Mononuclear cell (primary cell): ENCODE measurements at regions not wholly inside any gene's neighbourhood (a gene's known extent, or its start where the extent isn't known, plus 50 kb on each side); places are given as distances from the start of the nearest gene placed in this dataset.

Source experiments
- H3K27me3 ChIP-seq: 2 replicates; pipeline ENCODE4 v1.6.0; 2011; ENCODE audit warnings: low read length, control low read depth; ENCODE audit not compliant: insufficient read depth
- H3K4me1 ChIP-seq: 2 replicates; pipeline ENCODE4 v1.5.1; 2011; ENCODE audit warnings: mild to moderate bottlenecking, low read length, control low read depth; ENCODE audit not compliant: insufficient read depth
- H3K4me3 ChIP-seq: 2 replicates; pipeline ENCODE4 v1.5.1; 2011; ENCODE audit warnings: mild to moderate bottlenecking, low read length, moderate library complexity
- H3K9me3 ChIP-seq: 2 replicates; pipeline ENCODE4 v1.5.1; 2011; ENCODE audit warnings: low read depth, mild to moderate bottlenecking, control low read depth, low read length

DNA sequence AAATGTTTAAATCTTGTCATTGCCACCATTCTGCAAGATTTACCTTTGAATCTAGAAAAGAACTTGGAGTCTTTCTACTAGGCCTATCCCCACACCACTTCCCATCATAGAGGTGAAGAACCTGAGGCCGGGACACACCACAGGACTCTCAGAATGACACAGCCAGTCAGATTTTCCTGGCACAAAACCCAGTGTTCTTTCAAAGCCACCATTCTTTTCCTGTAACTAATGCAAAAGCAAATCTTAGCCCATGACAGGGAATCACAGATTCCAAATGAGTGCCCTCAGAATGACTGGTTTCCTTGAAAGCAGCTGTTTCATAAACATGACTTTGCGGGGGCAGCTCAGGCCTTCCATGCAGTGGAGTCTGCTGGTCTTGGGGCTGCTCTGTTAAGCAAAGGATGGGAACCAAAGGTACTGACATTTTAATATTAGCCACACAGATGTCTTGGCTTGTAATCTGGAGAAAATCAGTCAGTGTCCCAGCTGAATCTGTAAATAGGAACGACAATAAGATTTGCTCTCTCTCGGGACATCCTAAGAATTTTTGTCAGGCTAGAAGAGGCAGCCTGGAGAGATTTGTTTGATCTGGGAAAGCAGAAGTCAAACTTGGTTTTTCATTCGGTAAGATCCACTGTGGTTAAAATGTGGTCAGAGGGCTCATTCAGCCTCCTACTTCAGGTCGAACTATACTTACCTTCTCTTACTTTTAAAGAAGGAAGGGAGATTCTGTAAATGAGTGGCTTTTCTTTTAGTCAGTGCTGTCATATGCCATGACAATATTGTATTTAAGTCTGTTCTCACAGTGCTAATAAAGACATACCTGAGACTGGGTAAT lies 115.1 kb downstream of the PALM2AKAP2 start:
- no peak overlapping the region for H3K4me3 ChIP-seq
- H3K9me3 ChIP-seq: no peaks in the 10 kb centered on the region
- H3K4me1 ChIP-seq: no peaks in the 10 kb centered on the region
- no peaks in the 10 kb centered on the region for H3K27me3 ChIP-seq

DNA sequence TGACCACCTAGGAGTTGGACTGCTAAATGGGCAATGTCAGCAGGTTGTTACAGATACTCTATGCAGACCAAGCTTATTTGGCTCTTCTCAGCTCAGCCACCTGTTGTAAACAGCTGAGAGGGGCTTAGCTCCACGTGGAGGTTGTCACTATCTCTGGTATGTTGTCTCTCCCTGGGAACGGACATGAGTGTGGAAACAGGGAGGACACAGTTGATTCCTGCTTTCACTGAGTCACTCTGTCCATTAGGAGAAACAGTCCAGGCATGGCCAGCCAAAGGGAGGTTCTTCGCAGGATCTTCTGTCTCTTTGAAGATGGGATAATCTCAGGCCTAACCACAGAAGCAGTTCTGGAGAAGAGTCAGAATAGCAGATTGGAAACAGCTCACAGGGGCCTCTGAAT lies 121.2 kb downstream of the PALM2AKAP2 start:
- no peak overlapping the region for H3K4me3 ChIP-seq
- no peaks in the 10 kb centered on the region for H3K4me1 ChIP-seq
- H3K27me3 ChIP-seq: no peaks in the 10 kb centered on the region
- no peaks in the 10 kb centered on the region for H3K9me3 ChIP-seq

DNA sequence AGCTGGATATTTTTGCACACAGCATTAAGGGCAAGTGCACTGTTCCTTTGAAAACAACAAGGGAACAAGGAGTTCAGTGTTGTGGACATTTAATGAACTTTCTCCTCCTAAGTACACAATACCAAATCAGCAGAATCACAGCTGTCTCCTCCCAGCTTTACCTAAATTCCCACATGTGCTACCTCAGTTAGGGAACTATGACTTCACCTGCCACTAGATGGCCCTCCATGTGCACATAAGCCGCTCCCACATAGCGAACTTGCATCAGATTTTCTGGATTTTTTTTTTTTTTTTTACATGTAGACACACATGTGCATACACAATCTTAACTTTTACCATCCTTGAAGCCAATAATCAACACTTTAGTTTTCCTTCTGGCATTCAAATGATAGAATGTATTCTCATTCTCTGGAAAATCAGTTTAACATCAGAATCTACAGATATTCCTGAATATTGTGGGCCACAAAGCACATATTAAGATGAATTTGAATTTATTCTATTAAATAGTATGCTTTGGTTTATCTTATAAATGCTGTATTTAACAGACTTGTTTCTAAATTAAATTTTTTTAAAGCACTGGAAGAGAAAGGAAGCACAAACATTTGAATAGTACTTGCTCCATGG lies 123.6 kb downstream of the PALM2AKAP2 start:
- Histone ChIP-seq H3K9me3 (no peaks in the 10 kb centered on the region), H3K4me3 (no peak overlapping the region), H3K4me1 (peaks cover 16% of the 10 kb centered on the region), H3K27me3 (no peaks in the 10 kb centered on the region)

DNA sequence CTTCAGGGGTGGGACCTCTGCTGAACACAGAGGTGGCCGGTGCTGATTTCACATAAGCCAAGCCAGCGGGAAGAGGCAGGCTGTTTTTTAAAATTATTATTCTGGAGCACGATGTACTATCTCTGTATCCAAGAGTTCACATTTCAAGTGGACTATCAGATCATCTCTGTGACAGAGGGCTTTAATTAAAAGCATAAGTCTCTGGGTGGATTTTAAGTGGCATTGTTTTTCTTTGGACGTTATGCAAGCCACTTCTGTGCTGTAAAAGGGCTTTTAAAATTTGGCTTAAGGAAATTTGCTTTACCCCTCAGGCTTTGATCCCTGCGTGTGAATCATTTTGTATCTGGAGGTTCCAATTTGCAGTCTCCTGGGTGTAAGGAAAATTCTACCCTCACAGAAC lies 124.7 kb downstream of the PALM2AKAP2 start:
- no peaks in the 10 kb centered on the region for H3K9me3 ChIP-seq
- H3K4me3 ChIP-seq: no peak overlapping the region
- no peaks in the 10 kb centered on the region for H3K27me3 ChIP-seq
- peaks cover 18% of the 10 kb centered on the region for H3K4me1 ChIP-seq

DNA sequence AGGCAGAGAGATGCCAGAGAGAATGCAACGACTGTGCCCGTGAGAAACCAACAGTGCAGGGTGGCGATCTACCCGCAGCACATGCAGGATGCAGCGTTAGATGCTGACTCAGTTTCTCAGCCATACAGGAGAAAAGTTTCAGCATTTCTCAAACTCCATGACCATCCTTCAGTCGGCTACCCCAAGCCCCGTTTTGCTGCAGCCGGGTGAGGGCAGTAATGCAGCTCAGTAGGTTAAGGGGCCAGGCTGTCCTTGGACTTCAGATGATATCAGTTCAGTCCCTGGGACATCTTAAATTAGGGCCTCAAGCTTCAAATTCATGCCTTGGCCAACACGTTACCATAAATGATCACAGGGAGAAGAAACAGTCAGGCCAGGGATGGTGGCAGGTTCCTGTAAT lies 125.5 kb downstream of the PALM2AKAP2 start:
- Histone ChIP-seq H3K4me3 (no peak overlapping the region), H3K27me3 (no peaks in the 10 kb centered on the region), H3K4me1 (peaks cover 18% of the 10 kb centered on the region), H3K9me3 (no peaks in the 10 kb centered on the region)

DNA sequence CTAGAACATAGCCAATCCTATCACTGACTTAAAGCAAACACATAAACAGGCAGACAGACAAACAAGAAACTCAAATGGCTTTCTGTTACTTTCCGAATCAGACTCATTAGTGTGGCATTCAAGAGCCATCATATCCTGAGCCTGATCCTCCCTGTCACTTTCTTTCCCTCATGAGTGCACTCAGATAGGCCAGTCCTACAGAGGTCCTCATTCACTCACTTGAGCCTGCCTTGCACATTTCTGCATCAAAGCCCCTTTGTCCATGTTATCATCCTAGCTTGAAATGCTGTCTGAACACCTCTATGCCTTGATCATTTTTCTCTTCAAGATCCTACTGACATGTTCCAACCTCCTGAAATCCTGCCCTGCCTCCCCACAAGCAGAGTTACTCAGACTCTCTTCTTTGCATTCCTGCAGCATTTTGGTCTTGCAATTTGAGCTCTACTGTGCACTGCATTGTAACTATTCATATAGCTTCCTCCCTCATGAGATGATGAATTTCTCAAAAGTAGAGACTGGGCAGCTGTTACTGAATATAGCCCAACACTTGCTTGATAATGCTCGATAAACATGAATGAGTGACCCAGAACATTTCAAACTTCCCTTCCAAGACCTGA lies 126.9 kb downstream of the PALM2AKAP2 start:
- no peak overlapping the region for H3K4me3 ChIP-seq
- H3K9me3 ChIP-seq: no peaks in the 10 kb centered on the region
- H3K4me1 ChIP-seq: peaks cover 24% of the 10 kb centered on the region
- H3K27me3 ChIP-seq: no peaks in the 10 kb centered on the region

DNA sequence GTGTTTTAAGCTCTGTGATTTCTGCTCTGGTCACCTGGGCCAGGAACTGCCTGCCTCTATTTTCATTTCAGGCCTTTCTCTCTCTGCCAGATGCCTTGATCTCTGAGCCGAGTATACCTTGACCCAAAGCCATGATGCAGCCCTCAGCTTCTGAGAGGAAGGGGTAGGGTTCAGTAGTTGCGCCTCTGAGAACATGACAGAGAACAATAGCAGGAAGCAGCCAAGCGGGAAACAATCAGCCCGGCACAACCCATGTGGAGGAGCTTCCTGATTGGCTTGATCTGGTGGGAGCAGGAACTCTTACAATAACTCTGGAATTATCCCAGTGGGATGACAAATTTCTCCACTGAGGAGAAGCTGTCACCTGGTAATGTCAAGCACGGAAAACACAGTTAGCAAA lies 127.4 kb downstream of the PALM2AKAP2 start:
- peaks cover 24% of the 10 kb centered on the region for H3K4me1 ChIP-seq
- H3K9me3 ChIP-seq: no peaks in the 10 kb centered on the region
- H3K4me3 ChIP-seq: no peak overlapping the region
- H3K27me3 ChIP-seq: no peaks in the 10 kb centered on the region

DNA sequence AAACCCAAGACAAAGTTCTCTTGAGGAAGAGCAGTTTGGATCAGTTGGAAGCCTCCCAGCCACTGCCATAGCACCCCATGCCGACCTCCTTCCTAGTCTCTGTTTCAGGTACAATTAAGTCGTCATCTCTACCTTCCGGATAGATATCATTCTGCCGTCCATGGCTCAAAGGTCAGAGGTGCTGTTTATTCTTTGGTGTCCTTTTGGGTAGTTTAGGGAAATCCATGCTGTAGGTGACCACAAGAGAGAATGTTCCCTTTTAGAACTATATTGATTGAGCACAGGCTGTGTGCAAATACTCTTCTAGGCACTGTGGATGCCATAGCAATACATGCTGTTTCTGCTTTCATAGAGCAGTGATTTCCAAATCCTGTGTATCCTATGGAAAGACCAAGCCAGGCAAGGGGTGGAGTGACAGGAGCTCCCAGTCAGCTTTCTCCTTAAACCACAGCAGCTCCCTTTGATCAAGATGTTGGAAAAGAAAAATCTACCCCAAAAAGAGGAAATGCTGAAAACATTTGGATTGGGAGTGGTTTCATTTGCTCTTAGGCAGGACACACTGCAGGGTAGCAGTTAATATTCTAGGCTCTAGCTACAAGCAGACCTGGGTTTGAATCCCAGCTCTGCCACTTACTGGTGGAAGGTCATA lies 127.9 kb downstream of the PALM2AKAP2 start:
- Histone ChIP-seq H3K9me3 (no peaks in the 10 kb centered on the region), H3K4me1 (peaks cover 27% of the 10 kb centered on the region), H3K27me3 (no peaks in the 10 kb centered on the region), H3K4me3 (no peak overlapping the region)

DNA sequence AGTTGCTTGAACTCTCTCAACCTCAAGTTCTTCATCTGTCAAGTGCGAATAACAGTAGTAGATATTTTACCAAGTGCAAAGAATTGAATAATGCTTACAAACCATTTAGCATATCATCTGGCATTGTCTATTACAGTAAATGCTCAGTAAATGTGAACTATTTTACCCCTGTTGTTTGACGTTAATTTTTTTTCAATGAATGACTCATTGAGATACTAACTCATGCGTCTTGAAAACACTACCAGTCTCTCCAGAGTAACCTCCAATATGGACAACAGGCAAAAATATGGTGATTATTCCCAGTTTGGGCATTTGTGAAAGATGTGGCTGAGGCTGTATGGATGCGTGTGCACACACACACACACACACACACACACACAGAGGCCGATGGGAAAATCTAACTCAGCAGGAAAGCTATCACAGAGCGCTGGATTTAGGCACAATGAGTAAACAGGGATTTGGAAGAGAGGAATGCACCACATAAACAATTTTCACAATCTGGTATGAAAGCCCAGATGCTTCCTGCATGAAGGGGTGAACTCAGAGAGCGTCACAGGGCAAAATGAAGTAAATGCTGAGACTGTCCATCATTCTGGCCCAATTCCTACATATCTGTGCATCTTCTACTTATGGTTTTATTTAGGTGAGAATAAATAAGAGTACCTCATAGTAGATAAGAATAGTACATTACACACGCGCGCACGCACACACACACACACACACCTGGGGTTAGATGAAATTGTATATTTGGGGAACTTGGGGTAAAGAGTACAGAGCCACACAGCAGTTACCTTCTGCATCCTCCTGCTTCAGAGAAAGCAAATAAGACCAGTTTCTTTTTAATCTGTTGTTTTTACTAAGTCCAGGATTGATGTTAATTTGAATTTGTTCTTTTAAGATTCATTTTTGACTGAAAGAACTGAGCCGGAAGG lies 128.7 kb downstream of the PALM2AKAP2 start:
- Histone ChIP-seq H3K27me3 (no peaks in the 10 kb centered on the region), H3K9me3 (no peaks in the 10 kb centered on the region), H3K4me1 (peaks cover 31% of the 10 kb centered on the region), H3K4me3 (no peak overlapping the region)

DNA sequence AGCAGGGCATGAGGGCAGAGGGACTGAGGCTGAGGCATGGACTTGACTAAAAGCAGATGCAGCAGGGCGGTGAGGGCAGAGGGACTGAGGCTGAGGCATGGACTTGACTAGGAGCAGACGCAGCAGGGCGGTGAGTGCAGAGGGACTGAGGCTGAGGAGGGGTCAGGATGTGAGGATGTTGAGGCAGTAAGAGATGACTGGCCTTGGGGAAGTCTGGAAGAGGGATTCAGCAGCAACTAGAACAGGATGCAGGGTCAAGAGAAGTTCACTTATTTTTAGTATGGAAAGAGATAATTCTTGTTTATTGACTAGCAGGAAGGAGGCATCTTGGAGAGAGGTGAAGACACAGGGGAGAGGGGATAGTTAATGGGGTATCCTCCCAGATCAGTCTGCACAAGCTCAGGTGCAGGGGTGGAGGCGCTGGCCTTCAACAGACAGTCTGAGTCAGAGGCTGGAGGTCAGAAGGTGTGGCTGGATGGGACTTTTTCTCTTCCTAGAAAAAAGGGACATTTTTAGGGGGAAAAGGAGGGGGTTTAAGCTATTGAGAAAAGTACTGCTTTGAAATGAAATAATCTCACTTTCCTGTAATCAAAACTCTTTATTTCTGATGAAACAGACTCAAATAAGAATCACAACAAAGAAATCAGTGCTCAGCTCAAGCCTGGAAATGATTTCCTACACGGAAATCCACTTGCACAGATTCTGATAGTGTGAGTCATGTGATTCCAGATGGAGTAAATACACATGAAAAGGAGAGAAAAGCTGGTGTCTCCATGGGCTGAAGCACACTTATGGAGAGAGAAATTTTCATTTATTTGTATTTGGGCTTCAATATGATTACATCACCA lies 130.9 kb downstream of the PALM2AKAP2 start:
- no peaks in the 10 kb centered on the region for H3K9me3 ChIP-seq
- H3K27me3 ChIP-seq: no peaks in the 10 kb centered on the region
- peaks cover 32% of the 10 kb centered on the region for H3K4me1 ChIP-seq
- no peak overlapping the region for H3K4me3 ChIP-seq

DNA sequence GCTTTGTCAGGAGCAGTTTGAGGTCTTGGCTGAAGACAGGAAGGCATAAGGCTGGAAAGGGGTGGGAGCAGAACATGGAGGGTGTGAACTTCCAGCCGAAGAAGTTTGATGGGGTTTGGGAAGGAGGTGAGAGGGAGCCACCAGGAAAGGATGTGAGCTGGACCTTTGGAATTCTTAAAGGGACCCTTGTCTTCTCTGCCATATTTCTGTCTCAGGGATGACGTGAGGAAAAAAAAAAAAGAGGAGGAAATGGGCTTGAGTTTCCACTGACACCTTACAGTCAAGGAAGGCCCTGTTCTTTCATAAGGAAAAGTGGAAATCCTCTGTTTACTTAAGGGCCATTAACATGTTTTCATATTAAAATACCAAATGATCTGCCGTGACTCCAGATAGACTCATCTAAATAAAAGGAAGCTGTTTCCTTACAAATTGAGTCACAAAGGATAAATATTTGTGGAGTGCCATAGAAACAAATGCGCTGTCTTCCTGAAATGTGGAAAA lies 132.1 kb downstream of the PALM2AKAP2 start:
- H3K9me3 ChIP-seq: no peaks in the 10 kb centered on the region
- peaks cover 38% of the 10 kb centered on the region for H3K4me1 ChIP-seq
- no peaks in the 10 kb centered on the region for H3K27me3 ChIP-seq
- H3K4me3 ChIP-seq: no peak overlapping the region

DNA sequence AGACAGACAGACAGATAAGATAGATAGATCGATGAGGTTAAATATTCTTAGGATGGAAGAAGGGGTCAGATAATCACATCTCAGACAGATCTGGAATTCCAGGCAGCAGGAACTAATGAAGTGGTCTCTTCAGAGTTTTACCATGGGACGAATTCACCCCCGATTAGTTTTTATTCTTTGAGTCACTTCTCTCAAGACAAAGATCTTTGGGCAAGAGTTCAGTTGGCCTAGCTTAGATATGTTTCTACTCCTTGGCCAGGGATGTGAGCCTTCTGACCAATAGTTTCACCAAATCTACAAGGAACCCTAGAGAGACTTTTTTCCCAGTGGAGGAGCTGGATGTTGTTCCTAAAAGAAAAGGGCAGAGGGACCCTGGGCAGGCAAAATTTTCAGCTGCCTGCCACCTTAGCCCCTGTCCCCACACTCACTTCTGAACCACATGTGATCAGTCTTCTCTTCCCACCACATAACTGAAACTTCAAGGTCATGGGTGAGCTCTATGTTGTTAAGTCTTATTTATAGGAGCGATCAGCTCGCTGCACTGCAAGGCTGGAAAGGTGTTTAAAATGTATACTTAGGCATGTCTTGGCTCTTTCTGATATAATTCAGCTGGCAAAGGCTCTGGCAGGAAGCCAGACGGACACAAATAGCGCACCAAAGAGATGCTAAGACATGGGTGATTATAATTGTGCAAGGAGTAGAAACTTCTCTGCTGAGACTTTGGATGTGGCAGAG lies 132.9 kb downstream of the PALM2AKAP2 start:
- no peaks in the 10 kb centered on the region for H3K9me3 ChIP-seq
- H3K4me3 ChIP-seq: no peak overlapping the region
- no peaks in the 10 kb centered on the region for H3K27me3 ChIP-seq
- peaks cover 38% of the 10 kb centered on the region for H3K4me1 ChIP-seq

DNA sequence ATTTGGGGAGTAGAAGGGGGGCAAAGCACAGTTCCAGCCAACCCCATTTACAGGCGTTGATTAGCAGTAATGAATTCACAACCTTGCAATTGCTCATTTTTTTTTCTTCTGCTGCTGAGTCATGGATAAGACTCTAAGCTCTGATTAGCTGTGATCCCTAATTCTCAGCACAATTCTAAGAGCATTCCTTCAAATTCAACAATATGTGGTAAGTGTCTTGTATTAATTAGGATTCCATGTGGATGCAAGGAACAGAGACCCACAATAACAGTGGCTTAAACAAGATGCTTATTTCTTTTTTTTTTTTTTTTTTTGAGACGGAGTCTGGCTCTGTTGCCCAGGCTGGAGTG lies 133.4 kb downstream of the PALM2AKAP2 start:
- Histone ChIP-seq H3K4me1 (peaks cover 43% of the 10 kb centered on the region), H3K27me3 (no peaks in the 10 kb centered on the region), H3K9me3 (no peaks in the 10 kb centered on the region), H3K4me3 (no peak overlapping the region)
